A549 (cell line): ENCODE measurements at regions not wholly inside any gene's neighbourhood (a gene's known extent, or its start where the extent isn't known, plus 50 kb on each side); places are given as distances from the start of the nearest gene placed in this dataset.

Source experiments
- CEBPB ChIP-seq, 2 experiments: fragments of >200 bp in 1 of 2; sonication (Bioruptor Twin) in 1 of 2; formaldehyde crosslinking in 1 of 2; IDR thresholded peaks; 2 replicates each; pipeline ENCODE4 v1.6.1; 2012 to 2016
- CTCF ChIP-seq: fragments of >200 bp; sonication (Bioruptor Twin); formaldehyde crosslinking; IDR thresholded peaks from 3 replicates; pipeline ENCODE4 v1.5.1; 2016
- EHMT2 ChIP-seq: fragments of 200-600 bp; sonication (generic); IDR thresholded peaks from 2 replicates; pipeline ENCODE4 v1.6.1; 2016; ENCODE audit warnings: antibody characterized with exemption, low read depth, mild to moderate bottlenecking, moderate library complexity
- EP300 ChIP-seq, 2 experiments: fragments of >200 bp; sonication (Bioruptor Twin); formaldehyde crosslinking; IDR thresholded peaks; 2 replicates in 1 of 2; 3 replicates in 1 of 2; pipeline ENCODE4 v1.6.1; 2016 to 2017
- MAX ChIP-seq: IDR thresholded peaks from 2 replicates; pipeline ENCODE4 v1.6.1; 2012
- MYC ChIP-seq: IDR thresholded peaks from 2 replicates; pipeline ENCODE4 v1.6.1; 2012; ENCODE audit warnings: mild to moderate bottlenecking, inconsistent platforms, low read length, improper control_type of control experiment, borderline replicate concordance

- TF ChIP-seq MAX: no peak
- no peak for TF ChIP-seq CTCF
- TF ChIP-seq EP300 (IDR thresholded peaks at IDR 0.05): no peak
- no peak for TF ChIP-seq CEBPB (IDR thresholded peaks at IDR 0.05)
- no peak for TF ChIP-seq MYC
- no peak for TF ChIP-seq EHMT2
These were observed 317.7 kb upstream of the TLE3 start for GRCh38 chr15:70415398-70415797.
